ENCODE measurements at regions not wholly inside any gene's neighbourhood (a gene's known extent, or its start where the extent isn't known, plus 50 kb on each side); places are given as distances from the start of the nearest gene placed in this dataset.

DNA sequence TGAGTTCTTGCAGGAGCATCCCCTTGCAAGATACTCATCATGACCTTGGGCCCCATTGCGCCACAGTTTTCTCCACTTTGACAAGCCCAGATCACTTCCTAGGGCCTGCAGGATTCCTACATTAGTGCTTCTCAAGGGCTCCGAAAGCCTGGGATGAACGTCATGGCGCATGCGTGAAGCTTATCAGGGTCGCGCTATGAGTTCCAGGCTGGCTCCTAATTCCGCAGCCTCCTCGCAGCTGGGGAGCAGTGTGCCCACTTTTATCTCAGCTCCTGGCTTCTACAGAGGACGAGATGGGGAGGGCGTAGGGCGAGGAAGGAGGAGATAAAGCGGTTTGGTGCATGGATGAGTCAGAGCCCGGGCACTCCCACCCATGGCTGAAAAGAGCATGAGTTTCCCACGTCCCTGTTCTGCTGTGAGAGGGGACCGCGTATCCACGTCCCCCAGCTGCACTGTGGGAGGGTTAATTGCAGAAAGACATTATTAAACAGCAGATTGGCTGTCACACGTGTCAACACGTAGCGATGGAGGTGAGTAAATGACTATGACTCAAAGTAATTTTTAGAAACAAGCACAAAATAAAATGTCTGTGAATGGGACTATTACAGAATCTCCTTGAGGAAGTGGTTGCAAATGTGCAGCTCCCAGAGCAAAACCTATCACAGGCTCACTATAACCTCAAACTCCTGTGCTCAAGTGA lies 72.9 kb upstream of the DSP start:
- peak overlapping the region; percentile 21 for H3K4me3 ChIP-seq (ENCODE audit: low read length)
- peak; percentile 70 for DNase-seq (ENCODE audit: low read depth, low spot score)

DNA sequence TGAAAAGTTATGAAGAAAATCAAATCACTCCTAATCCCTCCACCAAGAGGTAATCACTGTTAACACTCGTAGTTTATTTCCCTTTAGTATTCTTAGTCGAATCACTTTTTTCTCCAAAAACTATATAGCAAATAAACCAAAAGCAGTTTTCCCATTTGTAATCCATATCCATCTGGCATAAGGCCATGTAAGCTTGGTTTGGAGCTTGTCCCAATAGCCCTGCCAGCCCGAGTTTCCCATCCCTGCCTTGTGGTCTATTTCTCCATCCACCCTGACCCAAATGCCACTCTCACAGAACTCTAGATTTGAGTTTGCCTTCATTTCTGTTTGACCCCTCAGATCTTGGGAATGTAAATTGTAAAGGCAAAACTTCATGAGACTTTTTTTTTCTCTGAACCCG lies 71.8 kb upstream of the DSP start:
- no peak overlapping the region for H3K4me3 ChIP-seq (ENCODE audit: low read length)
- no peak for DNase-seq (ENCODE audit: low read depth, low spot score)

DNA sequence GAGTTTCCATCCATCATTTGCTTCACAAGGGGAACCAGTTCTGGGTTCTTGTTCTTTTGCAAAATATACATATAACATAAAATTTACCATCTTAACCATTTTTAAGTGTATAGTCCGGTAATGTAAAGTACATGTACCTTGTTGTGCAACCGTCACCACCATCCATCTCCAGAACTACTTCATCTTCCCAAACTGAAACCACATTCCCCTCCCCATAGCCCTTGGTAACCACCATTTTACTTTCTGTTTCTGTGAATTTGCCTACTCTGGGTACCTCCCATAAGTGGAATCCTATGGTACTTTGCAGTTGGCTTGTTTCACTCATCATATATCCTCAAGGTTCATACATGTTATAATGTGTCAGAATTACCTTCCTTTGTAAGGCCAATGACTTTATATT lies 70.3 kb upstream of the DSP start:
- H3K4me3 ChIP-seq (ENCODE audit: low read length), result no peak overlapping the region
- peak; percentile 41 for DNase-seq (ENCODE audit: low read depth, low spot score)

DNA sequence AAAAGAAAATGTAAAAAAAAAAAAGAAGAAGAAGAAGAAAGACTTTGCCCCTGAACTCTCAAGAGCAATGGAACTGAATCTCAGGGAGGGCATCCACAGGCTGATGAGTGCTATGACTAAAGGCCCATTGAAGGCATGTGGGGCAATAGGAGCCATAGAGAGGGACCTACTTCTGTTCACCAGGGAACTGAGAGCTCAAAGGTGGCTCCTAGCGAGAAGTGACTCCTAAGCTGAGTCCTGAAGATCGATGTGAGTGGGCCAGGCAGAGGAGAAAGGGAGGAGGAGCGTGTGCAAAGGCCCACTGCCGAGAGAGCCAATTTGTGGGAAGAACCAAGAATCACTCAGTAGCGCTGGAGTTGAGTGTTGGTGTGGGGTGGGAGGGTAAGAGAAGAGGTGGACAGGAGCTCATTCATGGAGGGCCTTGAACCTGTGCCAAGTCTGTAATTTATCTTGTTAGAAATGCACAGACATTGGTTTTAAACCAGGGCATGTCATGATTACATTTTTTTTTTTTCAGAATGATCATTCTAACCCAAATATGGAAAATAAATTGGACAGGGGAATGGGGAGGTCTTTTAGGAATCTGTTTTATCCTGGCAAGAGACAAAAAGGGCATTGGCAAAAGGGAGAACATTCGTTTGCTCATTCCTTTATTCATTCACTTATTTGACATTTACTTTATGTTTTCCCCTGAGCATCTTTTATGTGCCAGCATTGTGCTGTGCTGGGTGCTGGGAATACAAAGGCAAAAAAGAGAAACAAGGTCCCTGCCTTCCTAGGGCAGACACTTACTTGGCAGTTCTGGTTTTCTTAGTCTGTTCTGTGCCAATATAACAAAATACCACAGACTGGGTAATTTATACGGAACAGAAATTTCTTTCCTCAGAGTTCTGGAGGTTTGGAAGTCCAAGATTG lies 67.4 kb upstream of the DSP start:
- no peak for DNase-seq (ENCODE audit: low read depth, low spot score)
- no peak overlapping the region for H3K4me3 ChIP-seq (ENCODE audit: low read length)

DNA sequence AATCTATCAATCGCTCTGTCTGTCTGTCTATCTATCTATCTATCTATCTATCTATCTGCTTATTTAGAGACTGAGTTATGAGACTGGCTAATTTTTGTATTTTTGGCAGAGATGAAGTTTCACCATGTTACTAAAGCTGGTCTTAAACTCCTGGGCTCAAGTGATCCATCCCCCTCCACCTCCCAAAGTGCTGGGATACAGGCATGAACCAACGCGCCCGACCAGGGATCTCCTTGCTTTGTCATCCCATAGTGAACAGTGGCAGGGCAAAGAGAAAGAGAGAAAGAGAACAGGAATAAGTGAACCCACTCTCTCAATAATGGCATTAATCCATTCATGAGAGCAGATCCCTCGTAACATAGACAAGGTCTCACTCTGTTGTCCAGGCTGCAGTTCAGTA lies 66.4 kb upstream of the DSP start:
- no peak for DNase-seq (ENCODE audit: low read depth, low spot score)

DNA sequence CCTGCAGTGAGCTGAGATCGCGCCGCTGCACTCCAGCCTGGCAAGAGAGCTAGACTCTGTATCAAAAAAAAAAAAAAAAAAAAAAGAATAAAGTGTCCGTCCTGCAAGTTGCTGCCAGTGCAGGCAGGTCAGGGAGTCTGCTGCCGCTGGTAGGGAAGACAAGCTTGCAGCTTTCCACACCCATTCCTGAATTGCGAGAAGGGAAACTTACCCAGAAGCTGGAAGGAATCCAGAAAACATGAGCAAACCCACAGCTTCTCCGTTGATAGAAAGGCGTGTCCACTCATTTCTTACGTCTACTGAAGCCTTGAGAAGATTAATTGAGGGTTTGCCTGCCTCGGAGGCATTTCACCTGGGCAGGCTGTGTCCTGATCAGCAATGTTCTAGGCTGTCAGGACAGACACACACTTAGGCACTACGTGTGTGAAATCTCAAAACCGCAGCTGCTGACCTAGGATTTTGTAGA lies 61.6 kb upstream of the DSP start:
- H3K4me3 ChIP-seq (ENCODE audit: low read length), result no peak overlapping the region
- no peak for DNase-seq (ENCODE audit: low read depth, low spot score)

More for the DNA sequence above, 66.4 kb upstream of the DSP start:
- H3K4me3 ChIP-seq (ENCODE audit: low read length), result no peak overlapping the region

DNA sequence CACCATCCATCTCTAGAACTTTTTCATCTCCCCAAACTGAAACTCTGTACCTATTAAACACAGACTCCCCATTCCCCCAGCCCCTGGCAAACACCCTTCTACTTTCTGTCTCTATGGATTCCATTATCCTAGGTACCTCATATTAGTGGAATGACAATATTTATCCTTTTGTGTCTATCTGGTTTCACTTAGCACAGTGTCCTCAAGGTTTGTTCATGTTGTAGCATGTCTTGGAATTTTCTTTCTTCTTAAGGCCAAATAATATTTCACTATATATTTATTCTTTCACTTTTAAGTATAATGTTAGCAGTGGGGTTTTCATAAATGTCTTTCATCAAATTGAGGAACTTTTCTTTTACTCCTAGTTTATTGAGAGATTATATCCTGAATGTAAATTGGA lies 56.8 kb upstream of the DSP start:
- H3K4me3 ChIP-seq (ENCODE audit: low read length), result no peak overlapping the region
- no peak for DNase-seq (ENCODE audit: low read depth, low spot score)

DNA sequence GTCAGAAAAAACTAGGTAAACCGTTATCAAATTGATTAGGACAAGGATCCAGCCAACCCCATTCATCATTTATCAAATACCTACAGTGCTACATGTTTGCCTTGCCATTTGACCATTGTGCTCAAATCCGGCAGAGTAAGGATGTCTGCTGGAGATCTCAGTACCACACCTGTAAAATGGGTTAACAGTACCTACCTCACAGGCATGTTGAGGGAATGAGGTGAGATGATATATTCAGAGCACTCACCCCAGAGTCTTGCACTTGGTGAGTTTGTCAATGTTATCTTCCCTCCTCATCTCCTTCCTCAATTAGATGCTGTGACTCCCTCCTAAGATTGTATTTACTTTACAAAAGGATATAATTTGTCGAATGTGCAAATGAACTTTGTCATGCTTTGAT lies 54.5 kb upstream of the DSP start:
- no peak overlapping the region for H3K4me3 ChIP-seq (ENCODE audit: low read length)
- no peak for DNase-seq (ENCODE audit: low read depth, low spot score)

DNA sequence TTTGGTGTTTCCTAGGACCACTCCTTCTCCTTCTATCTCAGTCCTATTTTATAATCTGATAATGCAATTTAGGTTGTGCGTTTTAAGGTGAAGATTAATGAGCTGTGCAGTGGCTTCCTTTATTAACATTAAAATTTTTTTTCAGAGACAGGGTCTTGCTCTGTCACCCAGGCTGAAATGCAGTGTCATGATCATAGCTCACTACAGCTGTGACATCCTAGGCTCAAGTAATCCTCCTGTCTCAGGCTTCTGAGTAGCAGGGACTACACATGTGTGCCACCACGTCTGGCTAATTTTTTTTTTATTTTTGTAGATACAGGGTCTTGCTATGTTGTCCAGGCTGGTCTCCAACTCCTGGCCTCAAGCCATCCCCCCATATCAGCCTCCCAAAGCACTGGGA lies 53.0 kb upstream of the DSP start:
- no peak overlapping the region for H3K4me3 ChIP-seq (ENCODE audit: low read length)
- DNase-seq (ENCODE audit: low read depth, low spot score), result no peak

DNA sequence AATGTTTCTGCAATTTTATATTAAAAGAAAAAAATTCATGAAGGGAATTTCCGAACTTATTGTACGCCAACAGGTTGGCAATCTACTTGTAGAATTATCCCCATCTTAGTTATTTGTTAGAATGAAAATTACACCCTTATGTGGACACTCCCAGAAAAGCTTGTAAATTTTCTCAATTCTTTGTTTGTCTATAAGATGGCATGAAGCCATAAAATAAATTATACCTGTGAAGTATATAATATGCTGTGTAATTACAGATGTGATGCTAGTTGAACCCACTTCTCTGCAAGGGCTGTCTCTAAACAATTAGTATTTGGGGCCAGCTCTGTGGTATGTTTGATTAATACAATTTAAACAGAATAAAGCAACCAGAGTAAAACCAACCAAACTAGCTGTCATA lies 52.1 kb upstream of the DSP start:
- DNase-seq (ENCODE audit: low read depth, low spot score), result no peak
- H3K4me3 ChIP-seq (ENCODE audit: low read length), result no peak overlapping the region
